Muscle layer of duodenum (tissue), 2 donors: ENCODE measurements at regions not wholly inside any gene's neighbourhood (a gene's known extent, or its start where the extent isn't known, plus 50 kb on each side); places are given as distances from the start of the nearest gene placed in this dataset.
"Not testable (repeated sequence)": the region's sequence is repeated elsewhere in the genome, so short reads cannot be mapped to it uniquely, and the experiment has no call there.

Experiments used
- H3K27ac ChIP-seq: one replicate; pipeline ENCODE4 v1.7.0; 2013; ENCODE audit warnings: mild to moderate bottlenecking, low read length
- H3K27me3 ChIP-seq: one replicate; pipeline ENCODE4 v1.7.0; 2013; ENCODE audit warnings: low read depth, mild to moderate bottlenecking, control low read depth, low read length
- H3K36me3 ChIP-seq, 2 donors: one replicate each; pipeline ENCODE4 v1.7.0; 2013; ENCODE audit warnings: low read length in 2 of 2, control low read depth in 1 of 2, mild to moderate bottlenecking in 1 of 2; ENCODE audit not compliant: insufficient read depth in 2 of 2, control insufficient read depth in 1 of 2
- H3K4me1 ChIP-seq, 2 donors: one replicate each; pipeline ENCODE4 v1.7.0; 2013; ENCODE audit warnings: low read length in 2 of 2, mild to moderate bottlenecking in 2 of 2, control low read depth in 1 of 2, moderate library complexity in 1 of 2; ENCODE audit not compliant: insufficient read depth in 2 of 2, control insufficient read depth in 1 of 2
- H3K4me3 ChIP-seq, 2 donors: one replicate each; pipeline ENCODE4 v1.7.0; 2013; ENCODE audit warnings: low read length in 2 of 2, low read depth in 1 of 2, mild to moderate bottlenecking in 1 of 2
- H3K9me3 ChIP-seq, 2 donors: one replicate each; pipeline ENCODE4 v1.7.0; 2013; ENCODE audit warnings: low read length in 2 of 2, control low read depth in 1 of 2, mild to moderate bottlenecking in 1 of 2; ENCODE audit not compliant: control insufficient read depth in 1 of 2
- donor health status: healthy.

GRCh38 chr5:6081727-6082210 lies 296.6 kb downstream of the MED10 start:
- Histone ChIP-seq H3K27ac (no peak overlapping the region), H3K27me3 (no peaks in the 10 kb centered on the region), H3K36me3 (no peaks in the 10 kb centered on the region), H3K9me3 (no peaks in the 10 kb centered on the region), H3K4me1 (no peaks in the 10 kb centered on the region), H3K4me3 (no peak overlapping the region)

- H3K4me3 ChIP-seq, result no peak overlapping the region
- H3K36me3 ChIP-seq, result no peaks in the 10 kb centered on the region
- H3K9me3 ChIP-seq, result no peaks in the 10 kb centered on the region
- H3K4me1 ChIP-seq, result no peaks in the 10 kb centered on the region
- no peaks in the 10 kb centered on the region for H3K27me3 ChIP-seq
- no peak overlapping the region for H3K27ac ChIP-seq
Observed at GRCh38 chr5:6080930-6081726, 297.2 kb downstream of the MED10 start.

- H3K9me3 ChIP-seq, result no peaks in the 10 kb centered on the region
- H3K27ac ChIP-seq, result no peak overlapping the region
- no peaks in the 10 kb centered on the region for H3K27me3 ChIP-seq
- H3K36me3 ChIP-seq, result no peaks in the 10 kb centered on the region
- no peaks in the 10 kb centered on the region for H3K4me1 ChIP-seq
- H3K4me3 ChIP-seq, result no peak overlapping the region
Observed at GRCh38 chr5:6080436-6080835, 297.9 kb downstream of the MED10 start.

DNA sequence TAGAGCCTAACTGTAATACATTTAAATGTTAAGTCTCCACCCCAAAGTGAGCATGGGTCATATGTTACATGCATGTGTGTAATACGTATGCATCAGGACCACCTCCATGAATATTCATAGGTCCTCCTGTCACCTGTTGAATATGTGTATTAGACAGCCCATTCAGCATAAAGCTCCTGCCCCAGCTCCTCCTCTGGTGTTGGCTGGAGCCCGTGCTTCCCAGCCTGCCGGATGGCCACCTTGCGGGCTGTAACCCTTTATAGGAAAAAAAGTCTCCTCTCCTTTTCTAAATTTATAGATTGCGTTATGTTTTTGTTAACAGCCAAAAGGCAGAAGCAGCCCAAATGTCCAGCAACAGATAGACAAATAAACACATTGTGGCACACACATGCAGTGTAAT lies 299.5 kb downstream of the MED10 start:
- Histone ChIP-seq H3K27me3 (no peaks in the 10 kb centered on the region), H3K27ac (no peak overlapping the region), H3K4me3 (no peak overlapping the region), H3K36me3 (no peaks in the 10 kb centered on the region), H3K4me1 (no peaks in the 10 kb centered on the region), H3K9me3 (no peaks in the 10 kb centered on the region)

DNA sequence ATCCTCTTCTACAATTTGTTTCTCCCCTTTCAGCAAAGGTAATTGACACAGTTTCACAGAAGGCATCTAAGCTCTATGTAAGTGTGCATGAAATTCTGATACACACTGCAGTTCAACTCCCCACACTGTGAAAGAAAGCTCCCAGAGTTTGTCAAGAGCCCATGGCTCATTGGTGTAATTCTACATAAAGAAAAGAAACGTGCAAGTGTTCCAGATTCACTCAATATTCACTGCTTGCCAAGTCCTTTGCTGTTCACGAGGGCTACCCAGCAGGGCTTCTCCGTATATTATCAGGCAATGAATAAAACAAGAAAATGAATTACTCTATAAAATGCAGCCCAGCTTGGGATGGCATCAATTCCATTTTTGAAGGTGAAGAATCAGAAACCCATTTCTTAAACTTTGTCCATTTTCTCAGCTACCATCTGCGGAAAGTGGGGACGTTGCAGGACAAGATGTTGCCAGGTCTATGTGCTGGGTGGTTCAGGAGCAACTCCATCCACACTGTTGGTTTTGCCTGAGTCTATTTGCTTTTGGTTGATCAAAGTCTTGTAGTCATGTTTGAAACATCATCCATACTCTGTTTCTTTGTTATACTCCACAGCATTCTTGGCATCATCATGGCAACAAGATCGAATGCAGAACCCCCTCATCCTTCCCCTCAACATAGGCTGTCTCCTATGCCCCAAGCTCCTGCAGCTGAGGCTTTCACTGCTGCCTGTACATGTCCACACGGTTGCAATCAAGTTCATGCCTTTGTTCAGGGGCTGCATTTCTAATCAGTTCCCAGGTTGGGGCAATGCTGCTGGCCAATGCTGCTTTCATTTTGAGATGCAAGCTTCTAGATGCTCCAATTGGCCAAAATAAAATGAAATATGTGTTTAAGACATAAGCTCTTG lies 301.8 kb downstream of the MED10 start:
- H3K27me3 ChIP-seq, result no peaks in the 10 kb centered on the region

GRCh38 chr5:6072488-6072887 lies 305.9 kb downstream of the MED10 start:
- H3K9me3 ChIP-seq, H3K27ac ChIP-seq, H3K27me3 ChIP-seq, H3K4me3 ChIP-seq, H3K36me3 ChIP-seq, H3K4me1 ChIP-seq: not testable (repeated sequence)

More for the DNA sequence above, 301.8 kb downstream of the MED10 start:
- Histone ChIP-seq H3K9me3 (no peaks in the 10 kb centered on the region), H3K36me3 (no peaks in the 10 kb centered on the region), H3K27ac (no peak overlapping the region), H3K4me1 (no peaks in the 10 kb centered on the region), H3K4me3 (no peak overlapping the region)

DNA sequence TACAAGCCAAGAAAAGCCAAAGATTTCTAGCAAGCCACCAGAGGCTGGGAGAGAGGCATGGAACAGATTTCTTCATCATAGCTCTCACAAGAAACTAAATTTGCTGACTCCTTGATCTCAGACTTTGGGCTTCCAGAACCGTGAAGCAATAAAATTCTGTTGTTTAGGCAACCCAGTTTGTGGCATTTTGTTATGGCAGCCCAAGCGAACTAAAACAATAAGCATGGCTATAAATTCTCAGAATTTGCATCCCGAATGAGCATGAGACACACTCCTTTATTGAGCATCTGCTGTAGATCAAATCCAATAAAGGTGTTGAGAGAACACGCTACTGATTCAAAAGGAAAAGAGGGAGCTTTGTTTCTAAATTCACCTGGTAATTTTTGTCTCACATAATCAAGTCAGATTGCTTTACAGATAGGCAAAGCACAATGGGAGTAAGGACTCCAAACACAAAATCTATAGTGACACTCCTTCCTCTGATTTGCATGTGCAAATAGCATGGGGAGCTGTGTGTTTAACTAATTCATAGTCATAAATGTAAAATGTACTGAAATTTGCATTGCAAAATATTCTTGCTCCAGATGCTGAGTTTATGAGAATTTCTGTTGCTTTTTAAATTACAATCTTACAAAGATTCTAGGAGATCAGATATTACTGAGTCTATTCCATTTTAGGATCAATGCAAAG lies 308.7 kb downstream of the MED10 start:
- Histone ChIP-seq H3K36me3 (no peaks in the 10 kb centered on the region), H3K4me1 (no peaks in the 10 kb centered on the region), H3K9me3 (no peaks in the 10 kb centered on the region), H3K27ac (no peak overlapping the region), H3K4me3 (no peak overlapping the region), H3K27me3 (no peaks in the 10 kb centered on the region)

DNA sequence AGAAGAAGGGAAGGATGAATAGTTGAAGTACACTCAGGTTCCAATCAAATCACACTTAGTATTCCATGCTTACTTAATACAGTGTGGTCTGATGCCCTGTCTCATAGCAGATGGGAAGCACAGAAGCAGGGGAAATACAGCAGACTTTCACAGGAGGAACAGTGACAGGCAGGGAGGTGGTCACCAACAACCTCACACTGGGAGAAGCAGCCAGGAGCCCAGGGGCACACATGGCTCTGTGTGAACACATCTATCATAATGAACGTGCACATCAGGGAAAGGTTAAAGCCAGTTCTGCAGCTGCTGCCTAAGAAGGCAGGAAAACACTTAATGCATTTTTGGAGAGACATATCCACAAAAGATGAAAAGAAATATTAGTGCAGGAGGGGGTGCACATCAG lies 312.3 kb downstream of the MED10 start:
- Histone ChIP-seq H3K4me3 (no peak overlapping the region), H3K4me1 (no peaks in the 10 kb centered on the region), H3K36me3 (no peaks in the 10 kb centered on the region), H3K27me3 (no peaks in the 10 kb centered on the region), H3K9me3 (no peaks in the 10 kb centered on the region), H3K27ac (no peak overlapping the region)

- H3K9me3 ChIP-seq, result no peaks in the 10 kb centered on the region
- no peaks in the 10 kb centered on the region for H3K4me1 ChIP-seq
- H3K27ac ChIP-seq, result no peak overlapping the region
- no peaks in the 10 kb centered on the region for H3K27me3 ChIP-seq
- no peak overlapping the region for H3K4me3 ChIP-seq
- H3K36me3 ChIP-seq, result no peaks in the 10 kb centered on the region
Observed at GRCh38 chr5:6059137-6059800, 319.1 kb downstream of the MED10 start.

GRCh38 chr5:6058055-6058715 lies 320.2 kb downstream of the MED10 start:
- Histone ChIP-seq H3K36me3 (no peaks in the 10 kb centered on the region), H3K9me3 (no peaks in the 10 kb centered on the region), H3K4me3 (no peak overlapping the region), H3K27ac (no peak overlapping the region), H3K4me1 (no peaks in the 10 kb centered on the region), H3K27me3 (no peaks in the 10 kb centered on the region)
